HL-60 (cell line): ENCODE measurements at regions not wholly inside any gene's neighbourhood (a gene's known extent, or its start where the extent isn't known, plus 50 kb on each side); places are given as distances from the start of the nearest gene placed in this dataset.

Experiments used
- DNase-seq, 2 experiments: peaks; one replicate each; pipeline ENCODE4 v3.0.0-alpha.2; 2010 to 2020; ENCODE audit warnings: low read depth in 1 of 2, low spot score in 1 of 2
- H3K27ac ChIP-seq: fragments of 250-450 bp; sonication (Bioruptor Pico); replicated peaks from 2 replicates; pipeline ENCODE4 v1.5.1; 2020; ENCODE audit warnings: mild to moderate bottlenecking, moderate library complexity
- H3K27me3 ChIP-seq: fragments of 250-450 bp; sonication (Bioruptor Pico); 2 replicates; pipeline ENCODE4 v1.5.1; 2021; ENCODE audit warnings: mild to moderate bottlenecking, moderate library complexity; ENCODE audit not compliant: insufficient read depth, poor library complexity, severe bottlenecking
- H3K4me3 ChIP-seq: replicated peaks from 2 replicates; pipeline ENCODE4 v1.5.1; 2011; ENCODE audit warnings: mild to moderate bottlenecking, control low read depth, low read length; ENCODE audit not compliant: insufficient read depth
- GABPA ChIP-seq: IDR thresholded peaks from 2 replicates; pipeline ENCODE4 v1.6.1; 2012; ENCODE audit warnings: low read depth
- POLR2AphosphoS5 ChIP-seq: IDR thresholded peaks from 2 replicates; pipeline ENCODE4 v1.6.1; 2012; ENCODE audit warnings: low read depth
- SPI1 ChIP-seq: IDR thresholded peaks from 2 replicates; pipeline ENCODE4 v1.6.1; 2012; ENCODE audit warnings: low read depth, mild to moderate bottlenecking, borderline replicate concordance
- TF ChIP-seq, protein P1 (sequence below): IDR thresholded peaks from 2 replicates; pipeline ENCODE4 v1.6.1; 2012; ENCODE audit warnings: low read depth; ENCODE audit not compliant: insufficient replicate concordance
- TF ChIP-seq, protein P2 (sequence below): IDR thresholded peaks from one replicate; pipeline ENCODE4 v1.5.1; 2011; ENCODE audit warnings: low read length, control low read depth, inconsistent platforms; ENCODE audit not compliant: insufficient read depth

DNA sequence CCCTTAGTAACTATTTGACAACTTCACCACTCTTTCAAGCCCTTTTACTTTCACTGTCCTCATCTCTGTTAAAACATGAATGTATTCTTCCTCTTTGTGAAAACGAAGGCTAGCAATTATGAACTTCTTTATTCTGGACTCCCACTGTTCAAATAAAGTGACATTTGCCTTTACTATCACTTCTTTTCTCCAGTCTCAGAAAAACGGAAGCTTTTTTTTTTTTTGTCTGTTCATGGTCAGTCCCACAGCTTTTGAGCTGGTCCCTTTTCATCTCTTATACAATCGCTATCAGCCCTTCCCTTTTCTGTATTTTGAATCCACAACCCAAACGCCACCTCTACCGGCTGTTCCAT, 327.7 kb downstream of the DKK2 start:
- Histone ChIP-seq H3K27ac (peak overlapping the region; percentile 73), H3K4me3 (no peak overlapping the region), H3K27me3 (no peaks in the 10 kb centered on the region)
- DNase-seq: peak in 1 of 2 experiments; percentile 44
- TF ChIP-seq, protein P1, sequence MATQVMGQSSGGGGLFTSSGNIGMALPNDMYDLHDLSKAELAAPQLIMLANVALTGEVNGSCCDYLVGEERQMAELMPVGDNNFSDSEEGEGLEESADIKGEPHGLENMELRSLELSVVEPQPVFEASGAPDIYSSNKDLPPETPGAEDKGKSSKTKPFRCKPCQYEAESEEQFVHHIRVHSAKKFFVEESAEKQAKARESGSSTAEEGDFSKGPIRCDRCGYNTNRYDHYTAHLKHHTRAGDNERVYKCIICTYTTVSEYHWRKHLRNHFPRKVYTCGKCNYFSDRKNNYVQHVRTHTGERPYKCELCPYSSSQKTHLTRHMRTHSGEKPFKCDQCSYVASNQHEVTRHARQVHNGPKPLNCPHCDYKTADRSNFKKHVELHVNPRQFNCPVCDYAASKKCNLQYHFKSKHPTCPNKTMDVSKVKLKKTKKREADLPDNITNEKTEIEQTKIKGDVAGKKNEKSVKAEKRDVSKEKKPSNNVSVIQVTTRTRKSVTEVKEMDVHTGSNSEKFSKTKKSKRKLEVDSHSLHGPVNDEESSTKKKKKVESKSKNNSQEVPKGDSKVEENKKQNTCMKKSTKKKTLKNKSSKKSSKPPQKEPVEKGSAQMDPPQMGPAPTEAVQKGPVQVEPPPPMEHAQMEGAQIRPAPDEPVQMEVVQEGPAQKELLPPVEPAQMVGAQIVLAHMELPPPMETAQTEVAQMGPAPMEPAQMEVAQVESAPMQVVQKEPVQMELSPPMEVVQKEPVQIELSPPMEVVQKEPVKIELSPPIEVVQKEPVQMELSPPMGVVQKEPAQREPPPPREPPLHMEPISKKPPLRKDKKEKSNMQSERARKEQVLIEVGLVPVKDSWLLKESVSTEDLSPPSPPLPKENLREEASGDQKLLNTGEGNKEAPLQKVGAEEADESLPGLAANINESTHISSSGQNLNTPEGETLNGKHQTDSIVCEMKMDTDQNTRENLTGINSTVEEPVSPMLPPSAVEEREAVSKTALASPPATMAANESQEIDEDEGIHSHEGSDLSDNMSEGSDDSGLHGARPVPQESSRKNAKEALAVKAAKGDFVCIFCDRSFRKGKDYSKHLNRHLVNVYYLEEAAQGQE: no peak
- peak; percentile 58; the same call in 1 of the 2 replicates for TF ChIP-seq SPI1

DNA sequence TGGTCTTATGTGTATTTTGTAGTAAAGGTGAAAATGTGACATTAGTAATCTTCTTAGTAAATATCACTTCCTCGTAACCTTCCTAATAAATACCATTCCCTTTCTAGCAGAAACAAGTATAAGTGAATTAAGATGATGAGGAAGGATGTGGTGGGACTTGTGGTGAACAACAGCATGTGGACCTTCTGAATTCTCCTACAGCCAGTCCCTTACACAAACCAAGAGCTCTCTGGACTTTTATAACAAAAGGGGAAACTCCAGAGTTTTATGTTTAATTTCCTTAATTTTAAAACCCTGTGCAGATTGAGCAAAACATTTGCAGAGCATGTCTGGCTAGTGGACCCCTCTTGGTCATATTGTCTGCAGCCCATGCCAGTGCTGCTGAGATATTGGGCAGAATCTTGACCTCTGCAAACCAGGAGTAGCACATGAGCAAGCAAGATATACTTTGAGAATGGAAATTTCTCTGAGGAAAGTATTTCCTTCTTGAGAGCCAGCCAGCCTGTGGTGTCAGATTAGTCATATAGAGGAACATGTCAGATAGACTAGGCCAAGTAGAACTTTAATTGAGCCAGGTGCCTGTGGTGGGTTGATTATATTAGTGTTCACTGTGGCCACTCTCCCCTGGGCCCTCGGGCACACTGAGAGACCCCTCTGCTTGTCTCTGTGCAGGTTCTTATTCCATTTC, 328.2 kb downstream of the DKK2 start:
- Histone ChIP-seq H3K27me3 (no peaks in the 10 kb centered on the region), H3K4me3 (no peak overlapping the region), H3K27ac (peak overlapping the region; percentile 73)
- TF ChIP-seq GABPA (no peak; the same call in 1 of the 2 replicates), SPI1 (peak; percentile 31; the same call in 1 of the 2 replicates)
- peak; percentile 30 to 59 for DNase-seq

DNA sequence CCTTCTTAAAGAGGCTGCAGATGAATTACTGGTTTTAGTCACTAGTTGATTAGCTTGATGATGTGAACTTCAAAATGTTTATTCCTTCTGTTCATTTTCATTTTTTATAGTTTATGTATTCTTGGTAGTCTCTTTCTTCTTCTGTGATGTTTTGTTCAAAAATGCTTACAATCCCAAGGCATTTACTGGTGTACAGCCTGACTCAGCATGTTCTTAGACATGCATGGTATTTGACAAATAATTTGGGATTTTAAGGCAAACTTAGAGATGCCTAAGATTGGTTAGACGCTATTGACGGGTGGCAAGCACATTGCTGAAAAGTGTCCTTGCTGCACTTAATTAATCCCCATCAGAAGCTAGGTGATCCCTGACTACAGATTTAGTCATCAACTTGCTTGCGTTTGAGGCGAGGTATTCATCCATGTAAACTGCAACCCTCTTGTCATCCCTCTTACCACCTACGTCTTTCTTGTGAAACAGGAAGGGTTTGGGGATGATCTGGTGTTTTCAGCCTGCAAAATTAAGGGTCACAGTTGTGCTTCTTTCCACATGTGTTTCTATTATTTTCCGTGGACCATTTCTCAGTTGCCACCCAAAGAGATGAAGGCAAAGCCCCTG, 331.8 kb downstream of the DKK2 start:
- H3K27me3 ChIP-seq: no peaks in the 10 kb centered on the region
- no peak for DNase-seq
- H3K4me3 ChIP-seq: no peak overlapping the region
- H3K27ac ChIP-seq: no peak overlapping the region
- no peak for TF ChIP-seq GABPA
- TF ChIP-seq, protein P1: no peak

DNA sequence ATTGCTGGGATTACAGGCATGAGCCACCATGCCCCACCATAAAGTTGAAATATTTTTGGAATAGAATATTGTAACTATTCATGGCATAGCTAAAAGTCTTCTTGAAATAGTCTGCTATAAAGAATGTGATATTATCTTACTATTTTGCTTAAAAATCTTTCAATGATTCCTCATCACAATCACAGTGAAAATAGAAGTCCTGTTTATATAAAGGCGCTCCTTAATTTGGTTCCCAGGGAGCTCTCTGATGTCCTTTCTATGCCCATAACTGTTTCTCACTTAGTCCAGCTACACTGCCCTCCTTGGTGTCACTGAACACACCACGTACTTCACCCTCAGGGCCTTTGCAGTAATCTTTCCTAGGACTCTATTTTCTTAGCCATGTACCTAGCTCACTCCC, 331.7 kb upstream of the GIMD1 start:
- TF ChIP-seq, protein P2, sequence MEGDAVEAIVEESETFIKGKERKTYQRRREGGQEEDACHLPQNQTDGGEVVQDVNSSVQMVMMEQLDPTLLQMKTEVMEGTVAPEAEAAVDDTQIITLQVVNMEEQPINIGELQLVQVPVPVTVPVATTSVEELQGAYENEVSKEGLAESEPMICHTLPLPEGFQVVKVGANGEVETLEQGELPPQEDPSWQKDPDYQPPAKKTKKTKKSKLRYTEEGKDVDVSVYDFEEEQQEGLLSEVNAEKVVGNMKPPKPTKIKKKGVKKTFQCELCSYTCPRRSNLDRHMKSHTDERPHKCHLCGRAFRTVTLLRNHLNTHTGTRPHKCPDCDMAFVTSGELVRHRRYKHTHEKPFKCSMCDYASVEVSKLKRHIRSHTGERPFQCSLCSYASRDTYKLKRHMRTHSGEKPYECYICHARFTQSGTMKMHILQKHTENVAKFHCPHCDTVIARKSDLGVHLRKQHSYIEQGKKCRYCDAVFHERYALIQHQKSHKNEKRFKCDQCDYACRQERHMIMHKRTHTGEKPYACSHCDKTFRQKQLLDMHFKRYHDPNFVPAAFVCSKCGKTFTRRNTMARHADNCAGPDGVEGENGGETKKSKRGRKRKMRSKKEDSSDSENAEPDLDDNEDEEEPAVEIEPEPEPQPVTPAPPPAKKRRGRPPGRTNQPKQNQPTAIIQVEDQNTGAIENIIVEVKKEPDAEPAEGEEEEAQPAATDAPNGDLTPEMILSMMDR: no peak
- TF ChIP-seq SPI1: no peak
- no peak for TF ChIP-seq GABPA
- TF ChIP-seq, protein P1: no peak
- TF ChIP-seq POLR2AphosphoS5: no peak
- Histone ChIP-seq H3K4me3 (no peak overlapping the region), H3K27ac (no peak overlapping the region), H3K27me3 (no peaks in the 10 kb centered on the region)
- DNase-seq: no peak
